ENCODE measurements at regions not wholly inside any gene's neighbourhood (a gene's known extent, or its start where the extent isn't known, plus 50 kb on each side); places are given as distances from the start of the nearest gene placed in this dataset.

DNA sequence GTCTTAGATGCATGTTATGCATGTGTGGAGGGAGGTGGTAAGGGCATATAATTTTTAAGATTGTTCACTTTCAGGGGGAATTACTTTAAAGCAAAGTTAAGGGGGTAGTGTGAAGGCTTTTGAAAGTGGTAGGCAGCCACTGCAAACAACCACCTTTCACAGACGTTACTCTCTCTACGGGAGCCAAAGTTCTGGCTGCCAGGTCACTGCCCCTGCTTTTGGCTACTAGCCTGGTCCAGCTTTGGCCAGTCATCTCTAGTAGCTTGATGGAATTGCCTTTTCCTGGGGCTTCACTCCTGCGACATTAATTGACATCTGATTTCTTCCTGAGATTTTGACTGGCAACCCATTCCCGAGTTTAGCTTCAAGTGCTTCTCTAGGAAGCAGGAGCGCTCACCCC, 397.5 kb downstream of the CDH11 start:
- no peaks in the 10 kb centered on the region for H3K9me3 ChIP-seq (ENCODE audit: low read length)
- no peak overlapping the region for H3K4me3 ChIP-seq (ENCODE audit: low read length)
- no peaks in the 10 kb centered on the region for H3F3A ChIP-seq (ENCODE audit: insufficient read depth, low read length, poor library complexity, severe bottlenecking)
- no peaks in the 10 kb centered on the region for H3K27me3 ChIP-seq (ENCODE audit: insufficient read depth, low read depth, low read length)
- H3K79me2 ChIP-seq (replicated peaks; ENCODE audit: insufficient read depth, low read length): no peaks in the 10 kb centered on the region
- no peak overlapping the region for H3K9ac ChIP-seq (ENCODE audit: low read length)
- H3K4me2 ChIP-seq (ENCODE audit: low read length): no peak overlapping the region
- no peak overlapping the region for H3K27ac ChIP-seq (ENCODE audit: low read length)
- no peaks in the 10 kb centered on the region for H3K9me2 ChIP-seq (ENCODE audit: insufficient read depth, low read length)
- H2AFZ ChIP-seq (ENCODE audit: low read depth, low read length): no peak overlapping the region
- no peaks in the 10 kb centered on the region for H3K36me3 ChIP-seq (ENCODE audit: insufficient read depth, low read length)
- no peaks in the 10 kb centered on the region for H4K20me1 ChIP-seq (ENCODE audit: insufficient read depth)
- TF ChIP-seq EP300 (conservative IDR thresholded peaks at IDR 0.05; ENCODE audit: poor library complexity, severe bottlenecking) (no peak), EZH2 (IDR thresholded peaks at IDR 0.05; ENCODE audit: borderline replicate concordance, insufficient read depth, low read length, poor library complexity, severe bottlenecking) (no peak), POLR2AphosphoS5 (IDR thresholded peaks at IDR 0.05) (no peak), RAD21 (conservative IDR thresholded peaks at IDR 0.05) (no peak), MXI1 (conservative IDR thresholded peaks at IDR 0.05; ENCODE audit: poor library complexity, severe bottlenecking) (no peak), TAF1 (IDR thresholded peaks at IDR 0.05; ENCODE audit: low read depth) (no peak), SMC3 (conservative IDR thresholded peaks at IDR 0.05; ENCODE audit: poor library complexity) (no peak)
- TF ChIP-seq, protein P1, sequence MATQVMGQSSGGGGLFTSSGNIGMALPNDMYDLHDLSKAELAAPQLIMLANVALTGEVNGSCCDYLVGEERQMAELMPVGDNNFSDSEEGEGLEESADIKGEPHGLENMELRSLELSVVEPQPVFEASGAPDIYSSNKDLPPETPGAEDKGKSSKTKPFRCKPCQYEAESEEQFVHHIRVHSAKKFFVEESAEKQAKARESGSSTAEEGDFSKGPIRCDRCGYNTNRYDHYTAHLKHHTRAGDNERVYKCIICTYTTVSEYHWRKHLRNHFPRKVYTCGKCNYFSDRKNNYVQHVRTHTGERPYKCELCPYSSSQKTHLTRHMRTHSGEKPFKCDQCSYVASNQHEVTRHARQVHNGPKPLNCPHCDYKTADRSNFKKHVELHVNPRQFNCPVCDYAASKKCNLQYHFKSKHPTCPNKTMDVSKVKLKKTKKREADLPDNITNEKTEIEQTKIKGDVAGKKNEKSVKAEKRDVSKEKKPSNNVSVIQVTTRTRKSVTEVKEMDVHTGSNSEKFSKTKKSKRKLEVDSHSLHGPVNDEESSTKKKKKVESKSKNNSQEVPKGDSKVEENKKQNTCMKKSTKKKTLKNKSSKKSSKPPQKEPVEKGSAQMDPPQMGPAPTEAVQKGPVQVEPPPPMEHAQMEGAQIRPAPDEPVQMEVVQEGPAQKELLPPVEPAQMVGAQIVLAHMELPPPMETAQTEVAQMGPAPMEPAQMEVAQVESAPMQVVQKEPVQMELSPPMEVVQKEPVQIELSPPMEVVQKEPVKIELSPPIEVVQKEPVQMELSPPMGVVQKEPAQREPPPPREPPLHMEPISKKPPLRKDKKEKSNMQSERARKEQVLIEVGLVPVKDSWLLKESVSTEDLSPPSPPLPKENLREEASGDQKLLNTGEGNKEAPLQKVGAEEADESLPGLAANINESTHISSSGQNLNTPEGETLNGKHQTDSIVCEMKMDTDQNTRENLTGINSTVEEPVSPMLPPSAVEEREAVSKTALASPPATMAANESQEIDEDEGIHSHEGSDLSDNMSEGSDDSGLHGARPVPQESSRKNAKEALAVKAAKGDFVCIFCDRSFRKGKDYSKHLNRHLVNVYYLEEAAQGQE (IDR thresholded peaks at IDR 0.05; ENCODE audit: borderline replicate concordance): no peak
- TF ChIP-seq, protein P2, sequence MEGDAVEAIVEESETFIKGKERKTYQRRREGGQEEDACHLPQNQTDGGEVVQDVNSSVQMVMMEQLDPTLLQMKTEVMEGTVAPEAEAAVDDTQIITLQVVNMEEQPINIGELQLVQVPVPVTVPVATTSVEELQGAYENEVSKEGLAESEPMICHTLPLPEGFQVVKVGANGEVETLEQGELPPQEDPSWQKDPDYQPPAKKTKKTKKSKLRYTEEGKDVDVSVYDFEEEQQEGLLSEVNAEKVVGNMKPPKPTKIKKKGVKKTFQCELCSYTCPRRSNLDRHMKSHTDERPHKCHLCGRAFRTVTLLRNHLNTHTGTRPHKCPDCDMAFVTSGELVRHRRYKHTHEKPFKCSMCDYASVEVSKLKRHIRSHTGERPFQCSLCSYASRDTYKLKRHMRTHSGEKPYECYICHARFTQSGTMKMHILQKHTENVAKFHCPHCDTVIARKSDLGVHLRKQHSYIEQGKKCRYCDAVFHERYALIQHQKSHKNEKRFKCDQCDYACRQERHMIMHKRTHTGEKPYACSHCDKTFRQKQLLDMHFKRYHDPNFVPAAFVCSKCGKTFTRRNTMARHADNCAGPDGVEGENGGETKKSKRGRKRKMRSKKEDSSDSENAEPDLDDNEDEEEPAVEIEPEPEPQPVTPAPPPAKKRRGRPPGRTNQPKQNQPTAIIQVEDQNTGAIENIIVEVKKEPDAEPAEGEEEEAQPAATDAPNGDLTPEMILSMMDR (IDR thresholded peaks at IDR 0.05; ENCODE audit: poor library complexity, severe bottlenecking): no peak

DNA sequence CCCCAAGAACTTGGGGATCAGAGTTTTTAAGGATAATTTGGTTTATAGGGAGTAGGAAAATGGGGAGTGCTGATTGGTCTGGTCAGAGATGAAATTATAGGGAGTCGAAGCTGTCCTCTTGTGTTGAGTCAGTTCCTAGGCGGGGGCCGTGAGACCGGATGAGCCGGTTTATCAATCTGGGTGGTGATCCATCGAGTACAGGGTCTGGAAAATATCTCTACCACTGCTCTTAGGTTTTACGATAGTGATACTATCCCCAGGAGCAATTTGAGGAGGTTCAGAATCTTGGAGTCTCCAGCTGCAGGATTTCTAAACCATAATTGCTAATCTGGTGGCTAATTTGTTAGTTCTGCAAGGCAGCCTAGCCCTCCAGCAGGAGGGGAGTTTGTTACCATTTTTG, 403.4 kb downstream of the CDH11 start:
- no peak overlapping the region for H3K4me2 ChIP-seq (ENCODE audit: low read length)
- H3K9me2 ChIP-seq (ENCODE audit: insufficient read depth, low read length): no peaks in the 10 kb centered on the region
- H3K27ac ChIP-seq (ENCODE audit: low read length): no peak overlapping the region
- no peaks in the 10 kb centered on the region for H3F3A ChIP-seq (ENCODE audit: insufficient read depth, low read length, poor library complexity, severe bottlenecking)
- TF ChIP-seq EP300 (conservative IDR thresholded peaks at IDR 0.05; ENCODE audit: poor library complexity, severe bottlenecking): no peak
- TF ChIP-seq EZH2 (IDR thresholded peaks at IDR 0.05; ENCODE audit: borderline replicate concordance, insufficient read depth, low read length, poor library complexity, severe bottlenecking): no peak
- TF ChIP-seq MXI1 (conservative IDR thresholded peaks at IDR 0.05; ENCODE audit: poor library complexity, severe bottlenecking): no peak
- TF ChIP-seq, protein P2 (IDR thresholded peaks at IDR 0.05; ENCODE audit: poor library complexity, severe bottlenecking): no peak
- TF ChIP-seq SMC3 (conservative IDR thresholded peaks at IDR 0.05; ENCODE audit: poor library complexity): no peak
- TF ChIP-seq RAD21 (conservative IDR thresholded peaks at IDR 0.05): no peak
- H3K9ac ChIP-seq (ENCODE audit: low read length): no peak overlapping the region
- no peaks in the 10 kb centered on the region for H3K36me3 ChIP-seq (ENCODE audit: insufficient read depth, low read length)
- H3K79me2 ChIP-seq (replicated peaks; ENCODE audit: insufficient read depth, low read length): no peaks in the 10 kb centered on the region
- no peak overlapping the region for H2AFZ ChIP-seq (ENCODE audit: low read depth, low read length)
- H3K4me3 ChIP-seq (ENCODE audit: low read length): no peak overlapping the region
- H3K9me3 ChIP-seq (ENCODE audit: low read length): no peaks in the 10 kb centered on the region
- no peaks in the 10 kb centered on the region for H3K27me3 ChIP-seq (ENCODE audit: insufficient read depth, low read depth, low read length)
- H4K20me1 ChIP-seq (ENCODE audit: insufficient read depth): no peaks in the 10 kb centered on the region
